HepG2 (cell line): ENCODE measurements at regions not wholly inside any gene's neighbourhood (a gene's known extent, or its start where the extent isn't known, plus 50 kb on each side); places are given as distances from the start of the nearest gene placed in this dataset.

Source experiments
- GPN1 ChIP-seq: sonication (generic); formaldehyde crosslinking; IDR thresholded peaks from 2 replicates; pipeline ENCODE4 v1.5.1; 2020; ENCODE audit warnings: missing genetic modification reagents, borderline replicate concordance
- HNF4G ChIP-seq, 2 experiments: sonication (generic) in 1 of 2; formaldehyde crosslinking in 1 of 2; IDR thresholded peaks; 2 replicates each; pipeline versions ENCODE4 v1.4.0 to v1.6.1; 2011 to 2020; ENCODE audit warnings: borderline replicate concordance in 2 of 2, low read depth in 2 of 2, mild to moderate bottlenecking in 2 of 2, low read length in 1 of 2, missing genetic modification reagents in 1 of 2, moderate library complexity in 1 of 2
- HNRNPUL1 ChIP-seq: fragments of 200-400 bp; formaldehyde crosslinking; IDR thresholded peaks from 2 replicates; pipeline ENCODE4 v1.6.1; 2017; ENCODE audit warnings: low read depth, mild to moderate bottlenecking, low read length, moderate library complexity
- KDM2A ChIP-seq: sonication (generic); formaldehyde crosslinking; IDR thresholded peaks from 2 replicates; pipeline ENCODE4 v1.4.0; 2020; ENCODE audit warnings: low read depth, missing genetic modification reagents, borderline replicate concordance
- MTA1 ChIP-seq: sonication (generic); formaldehyde crosslinking; IDR thresholded peaks from 2 replicates; pipeline ENCODE4 v1.4.0; 2020; ENCODE audit warnings: missing genetic modification reagents, mild to moderate bottlenecking, borderline replicate concordance
- STAG1 ChIP-seq: sonication (generic); formaldehyde crosslinking; IDR thresholded peaks from 2 replicates; pipeline ENCODE4 v1.4.0; 2020; ENCODE audit warnings: missing genetic modification reagents
- ZC3H4 ChIP-seq: sonication (generic); formaldehyde crosslinking; IDR thresholded peaks from 2 replicates; pipeline ENCODE4 v1.4.0; 2020; ENCODE audit warnings: missing genetic modification reagents, borderline replicate concordance
- ZNF292 ChIP-seq: sonication (generic); formaldehyde crosslinking; IDR thresholded peaks from 2 replicates; pipeline ENCODE4 v1.8.1; 2022; ENCODE audit warnings: mild to moderate bottlenecking, low read depth, missing genetic modification reagents, borderline replicate concordance
- ZNF335 ChIP-seq: sonication (generic); formaldehyde crosslinking; IDR thresholded peaks from 2 replicates; pipeline ENCODE4 v1.4.0; 2020; ENCODE audit warnings: missing genetic modification reagents
- ZNF674 ChIP-seq: sonication (generic); formaldehyde crosslinking; IDR thresholded peaks from 2 replicates; pipeline ENCODE4 v1.5.0; 2020; ENCODE audit warnings: low read depth, mild to moderate bottlenecking, missing genetic modification reagents
- ZNF724P ChIP-seq: sonication (generic); formaldehyde crosslinking; IDR thresholded peaks from 2 replicates; pipeline ENCODE4 v1.8.0; 2022; ENCODE audit warnings: missing genetic modification reagents, borderline replicate concordance
- ZNF777 ChIP-seq: sonication (generic); formaldehyde crosslinking; IDR thresholded peaks from 2 replicates; pipeline ENCODE4 v1.4.0; 2020; ENCODE audit warnings: missing genetic modification reagents
- TF ChIP-seq, protein P1 (sequence below), 2 experiments: sonication (generic) in 1 of 2; formaldehyde crosslinking in 1 of 2; IDR thresholded peaks; 2 replicates each; pipeline versions ENCODE4 v1.4.0 to v1.6.1; 2018 to 2020; ENCODE audit warnings: missing genetic modification reagents in 2 of 2, borderline replicate concordance in 1 of 2, low read depth in 1 of 2, mild to moderate bottlenecking in 1 of 2, missing biosample characterization in 1 of 2
- TF ChIP-seq, protein P2 (sequence below): sonication (generic); formaldehyde crosslinking; IDR thresholded peaks from 2 replicates; pipeline ENCODE4 v1.8.0; 2022; ENCODE audit warnings: missing genetic modification reagents, mild to moderate bottlenecking, borderline replicate concordance
- TF ChIP-seq, protein P3 (sequence below): sonication (generic); formaldehyde crosslinking; conservative IDR thresholded peaks from 2 replicates; pipeline ENCODE4 v1.8.1; 2023; ENCODE audit warnings: missing genetic modification reagents
- TF ChIP-seq, protein P4 (sequence below): sonication (generic); formaldehyde crosslinking; IDR thresholded peaks from 2 replicates; pipeline ENCODE4 v1.4.0; 2020; ENCODE audit warnings: mild to moderate bottlenecking, missing genetic modification reagents
- TF ChIP-seq, protein P5 (sequence below): sonication (generic); formaldehyde crosslinking; IDR thresholded peaks from 2 replicates; pipeline ENCODE4 v1.4.0; 2020; ENCODE audit warnings: low read depth, missing genetic modification reagents
- TF ChIP-seq, protein P6 (sequence below): sonication (generic); formaldehyde crosslinking; IDR thresholded peaks from 2 replicates; pipeline ENCODE4 v1.5.1; 2020; ENCODE audit warnings: mild to moderate bottlenecking, missing genetic modification reagents, borderline replicate concordance

DNA sequence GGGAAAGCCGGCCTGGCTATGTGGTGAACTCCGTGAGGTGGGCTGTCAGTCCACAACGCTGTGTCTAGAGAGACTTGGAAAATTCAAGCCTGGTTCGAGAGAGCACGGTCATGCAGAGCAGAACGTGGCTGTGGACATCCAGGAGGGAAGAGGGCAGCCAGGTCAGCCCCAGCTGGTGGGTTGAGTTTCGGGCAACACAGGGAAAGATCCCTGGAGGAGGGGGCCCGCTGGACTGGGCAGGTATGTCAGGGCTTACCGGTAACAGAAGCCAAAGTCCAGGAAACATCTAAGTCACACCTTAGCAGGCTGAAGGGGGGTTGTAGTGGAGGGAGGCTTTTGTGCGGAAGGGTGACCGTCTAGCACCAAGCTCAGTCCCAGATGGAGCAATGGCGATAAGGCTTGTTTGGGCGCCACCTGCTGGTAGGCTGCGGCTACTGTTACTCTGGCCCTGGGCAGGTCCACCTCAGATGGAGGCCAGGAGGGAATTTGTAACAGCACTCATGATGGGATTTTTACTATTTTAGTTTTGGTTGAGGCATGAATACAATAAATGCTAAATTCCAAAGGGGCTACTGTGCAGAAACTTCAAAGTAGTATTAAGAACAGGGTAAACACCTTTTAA, 143.3 kb upstream of the ZNF644 start (continued):
- TF ChIP-seq, protein P1, sequence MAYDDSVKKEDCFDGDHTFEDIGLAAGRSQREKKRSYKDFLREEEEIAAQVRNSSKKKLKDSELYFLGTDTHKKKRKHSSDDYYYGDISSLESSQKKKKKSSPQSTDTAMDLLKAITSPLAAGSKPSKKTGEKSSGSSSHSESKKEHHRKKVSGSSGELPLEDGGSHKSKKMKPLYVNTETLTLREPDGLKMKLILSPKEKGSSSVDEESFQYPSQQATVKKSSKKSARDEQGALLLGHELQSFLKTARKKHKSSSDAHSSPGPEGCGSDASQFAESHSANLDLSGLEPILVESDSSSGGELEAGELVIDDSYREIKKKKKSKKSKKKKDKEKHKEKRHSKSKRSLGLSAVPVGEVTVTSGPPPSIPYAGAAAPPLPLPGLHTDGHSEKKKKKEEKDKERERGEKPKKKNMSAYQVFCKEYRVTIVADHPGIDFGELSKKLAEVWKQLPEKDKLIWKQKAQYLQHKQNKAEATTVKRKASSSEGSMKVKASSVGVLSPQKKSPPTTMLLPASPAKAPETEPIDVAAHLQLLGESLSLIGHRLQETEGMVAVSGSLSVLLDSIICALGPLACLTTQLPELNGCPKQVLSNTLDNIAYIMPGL (CRISPR knock-in tag; IDR thresholded peaks at IDR 0.05; ENCODE audit: borderline replicate concordance in 1 of 2, low read depth in 1 of 2) = 0 out of 4 replicates have a peak, but pooled peaks of 1 of the 2 experiments have one; percentile 43
- TF ChIP-seq STAG1 (CRISPR knock-in tag) (peak; percentile 85), ZNF724P (CRISPR knock-in tag) (no peak), ZNF335 (CRISPR knock-in tag) (no peak), ZNF777 (CRISPR knock-in tag) (0 out of 2 replicates have a peak, but pooled peaks have one; percentile 42), GPN1 (CRISPR knock-in tag) (no peak), HNF4G (IDR thresholded peaks at IDR 0.05; ENCODE audit: borderline replicate concordance, low read depth, low read length) (no peak), HNF4G (CRISPR knock-in tag; IDR thresholded peaks at IDR 0.05; ENCODE audit: borderline replicate concordance, low read depth) (no peak), KDM2A (CRISPR knock-in tag) (peak; percentile 51; the same call in 1 of the 2 replicates), MTA1 (CRISPR knock-in tag) (no peak), ZNF292 (no peak), HNRNPUL1 (no peak), ZNF674 (no peak), ZC3H4 (CRISPR knock-in tag) (no peak)
- TF ChIP-seq, protein P2, sequence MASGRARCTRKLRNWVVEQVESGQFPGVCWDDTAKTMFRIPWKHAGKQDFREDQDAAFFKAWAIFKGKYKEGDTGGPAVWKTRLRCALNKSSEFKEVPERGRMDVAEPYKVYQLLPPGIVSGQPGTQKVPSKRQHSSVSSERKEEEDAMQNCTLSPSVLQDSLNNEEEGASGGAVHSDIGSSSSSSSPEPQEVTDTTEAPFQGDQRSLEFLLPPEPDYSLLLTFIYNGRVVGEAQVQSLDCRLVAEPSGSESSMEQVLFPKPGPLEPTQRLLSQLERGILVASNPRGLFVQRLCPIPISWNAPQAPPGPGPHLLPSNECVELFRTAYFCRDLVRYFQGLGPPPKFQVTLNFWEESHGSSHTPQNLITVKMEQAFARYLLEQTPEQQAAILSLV = peak; percentile 49; the same call in 1 of the 2 replicates
- TF ChIP-seq, protein P3, sequence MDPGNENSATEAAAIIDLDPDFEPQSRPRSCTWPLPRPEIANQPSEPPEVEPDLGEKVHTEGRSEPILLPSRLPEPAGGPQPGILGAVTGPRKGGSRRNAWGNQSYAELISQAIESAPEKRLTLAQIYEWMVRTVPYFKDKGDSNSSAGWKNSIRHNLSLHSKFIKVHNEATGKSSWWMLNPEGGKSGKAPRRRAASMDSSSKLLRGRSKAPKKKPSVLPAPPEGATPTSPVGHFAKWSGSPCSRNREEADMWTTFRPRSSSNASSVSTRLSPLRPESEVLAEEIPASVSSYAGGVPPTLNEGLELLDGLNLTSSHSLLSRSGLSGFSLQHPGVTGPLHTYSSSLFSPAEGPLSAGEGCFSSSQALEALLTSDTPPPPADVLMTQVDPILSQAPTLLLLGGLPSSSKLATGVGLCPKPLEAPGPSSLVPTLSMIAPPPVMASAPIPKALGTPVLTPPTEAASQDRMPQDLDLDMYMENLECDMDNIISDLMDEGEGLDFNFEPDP (CRISPR knock-in tag) = no peak
- TF ChIP-seq, protein P4, sequence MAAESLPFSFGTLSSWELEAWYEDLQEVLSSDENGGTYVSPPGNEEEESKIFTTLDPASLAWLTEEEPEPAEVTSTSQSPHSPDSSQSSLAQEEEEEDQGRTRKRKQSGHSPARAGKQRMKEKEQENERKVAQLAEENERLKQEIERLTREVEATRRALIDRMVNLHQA = no peak
- TF ChIP-seq, protein P5, sequence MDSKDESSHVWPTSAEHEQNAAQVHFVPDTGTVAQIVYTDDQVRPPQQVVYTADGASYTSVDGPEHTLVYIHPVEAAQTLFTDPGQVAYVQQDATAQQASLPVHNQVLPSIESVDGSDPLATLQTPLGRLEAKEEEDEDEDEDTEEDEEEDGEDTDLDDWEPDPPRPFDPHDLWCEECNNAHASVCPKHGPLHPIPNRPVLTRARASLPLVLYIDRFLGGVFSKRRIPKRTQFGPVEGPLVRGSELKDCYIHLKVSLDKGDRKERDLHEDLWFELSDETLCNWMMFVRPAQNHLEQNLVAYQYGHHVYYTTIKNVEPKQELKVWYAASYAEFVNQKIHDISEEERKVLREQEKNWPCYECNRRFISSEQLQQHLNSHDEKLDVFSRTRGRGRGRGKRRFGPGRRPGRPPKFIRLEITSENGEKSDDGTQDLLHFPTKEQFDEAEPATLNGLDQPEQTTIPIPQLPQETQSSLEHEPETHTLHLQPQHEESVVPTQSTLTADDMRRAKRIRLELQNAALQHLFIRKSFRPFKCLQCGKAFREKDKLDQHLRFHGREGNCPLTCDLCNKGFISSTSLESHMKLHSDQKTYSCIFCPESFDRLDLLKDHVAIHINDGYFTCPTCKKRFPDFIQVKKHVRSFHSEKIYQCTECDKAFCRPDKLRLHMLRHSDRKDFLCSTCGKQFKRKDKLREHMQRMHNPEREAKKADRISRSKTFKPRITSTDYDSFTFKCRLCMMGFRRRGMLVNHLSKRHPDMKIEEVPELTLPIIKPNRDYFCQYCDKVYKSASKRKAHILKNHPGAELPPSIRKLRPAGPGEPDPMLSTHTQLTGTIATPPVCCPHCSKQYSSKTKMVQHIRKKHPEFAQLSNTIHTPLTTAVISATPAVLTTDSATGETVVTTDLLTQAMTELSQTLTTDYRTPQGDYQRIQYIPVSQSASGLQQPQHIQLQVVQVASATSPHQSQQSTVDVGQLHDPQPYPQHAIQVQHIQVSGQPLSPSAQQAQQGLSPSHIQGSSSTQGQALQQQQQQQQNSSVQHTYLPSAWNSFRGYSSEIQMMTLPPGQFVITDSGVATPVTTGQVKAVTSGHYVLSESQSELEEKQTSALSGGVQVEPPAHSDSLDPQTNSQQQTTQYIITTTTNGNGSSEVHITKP = no peak
- TF ChIP-seq, protein P6, sequence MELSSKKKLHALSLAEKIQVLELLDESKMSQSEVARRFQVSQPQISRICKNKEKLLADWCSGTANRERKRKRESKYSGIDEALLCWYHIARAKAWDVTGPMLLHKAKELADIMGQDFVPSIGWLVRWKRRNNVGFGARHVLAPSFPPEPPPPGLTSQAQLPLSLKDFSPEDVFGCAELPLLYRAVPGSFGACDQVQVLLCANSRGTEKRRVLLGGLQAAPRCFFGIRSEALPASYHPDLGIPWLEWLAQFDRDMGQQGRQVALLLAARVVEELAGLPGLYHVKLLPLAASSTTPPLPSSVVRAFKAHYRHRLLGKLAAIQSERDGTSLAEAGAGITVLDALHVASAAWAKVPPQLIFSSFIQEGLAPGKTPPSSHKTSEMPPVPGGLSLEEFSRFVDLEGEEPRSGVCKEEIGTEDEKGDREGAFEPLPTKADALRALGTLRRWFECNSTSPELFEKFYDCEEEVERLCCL (CRISPR knock-in tag) = no peak
